ENCODE measurements at regions not wholly inside any gene's neighbourhood (a gene's known extent, or its start where the extent isn't known, plus 50 kb on each side); places are given as distances from the start of the nearest gene placed in this dataset.

GRCh38 chr6:165822501-165822900 lies 159.5 kb upstream of the PDE10A start:
- Histone ChIP-seq H3K4me3 (replicated peaks in 1 of 3; ENCODE audit: insufficient read depth in 1 of 3, low read depth in 2 of 3, low read length in 3 of 3) (no peak overlapping the region), H3K4me1 (ENCODE audit: insufficient read depth, low read length) (no peaks in the 10 kb centered on the region), H3K4me2 (ENCODE audit: low read depth, low read length) (no peak overlapping the region), H3K79me2 (ENCODE audit: insufficient read depth, low read length) (no peaks in the 10 kb centered on the region), H3K27me3 (ENCODE audit: control insufficient read depth in 1 of 2, insufficient read depth in 2 of 2, low read length in 2 of 2) (peaks cover 3 to 46% of the 10 kb centered on the region in 2 experiments; a peak in 4 of 5 replicates), H2AFZ (ENCODE audit: low read length) (no peak overlapping the region), H3K27ac (ENCODE audit: extremely low read length, insufficient read depth, low read length) (no peak overlapping the region), H4K20me1 (ENCODE audit: insufficient read depth, low read length) (no peaks in the 10 kb centered on the region), H3K9me3 (ENCODE audit: low read length) (no peaks in the 10 kb centered on the region), H3K36me3 (replicated peaks in 1 of 2; ENCODE audit: control insufficient read depth in 1 of 2, insufficient read depth in 2 of 2, low read length in 2 of 2) (no peaks in the 10 kb centered on the region), H3K9ac (ENCODE audit: insufficient read depth, low read depth, low read length) (no peak overlapping the region)
- no peak for DNase-seq (ENCODE audit: low spot score)
- intact Hi-C loops (cut with micrococcal nuclease; ENCODE audit: unreplicated experiment) = no loop called here
- 17% methylated on average over 7 of the region's 7 CpGs for whole genome bisulfite sequencing (ENCODE audit: low lambda C conversion rate)
- ChIA-PET CTCF (ENCODE audit: low intra/inter-chr PET ratio, low total read pairs) (no interaction called here), POLR2A (no interaction called here)
- TF ChIP-seq ZNF33A (CRISPR knock-in tag; IDR thresholded peaks at IDR 0.05; ENCODE audit: borderline replicate concordance) = no peak
- TF ChIP-seq ELK4 (CRISPR knock-in tag; IDR thresholded peaks at IDR 0.05; ENCODE audit: borderline replicate concordance) = no peak
- TF ChIP-seq ZBTB25 (CRISPR knock-in tag; IDR thresholded peaks at IDR 0.05) = no peak
- TF ChIP-seq ZNF772 (CRISPR knock-in tag; IDR thresholded peaks at IDR 0.05) = no peak
- TF ChIP-seq SETDB1 (CRISPR knock-in tag; IDR thresholded peaks at IDR 0.05; ENCODE audit: borderline replicate concordance) = no peak
- TF ChIP-seq ZSCAN21 (CRISPR knock-in tag; IDR thresholded peaks at IDR 0.05; ENCODE audit: borderline replicate concordance) = no peak
- no peak for TF ChIP-seq ZNF34 (CRISPR knock-in tag; IDR thresholded peaks at IDR 0.05; ENCODE audit: borderline replicate concordance)
- no peak for TF ChIP-seq KAT8 (CRISPR knock-in tag; IDR thresholded peaks at IDR 0.05)
- in situ Hi-C loops (cut with HindIII; ENCODE audit: extremely low pct_ligation_motif_present, low pct_unique_long_range_greater_than_20kb) = no loop called here
- no peak for ATAC-seq
- no TSS peak for BruUV-seq (replicated peaks)
- FAIRE-seq = no peak
